ENCODE measurements at regions not wholly inside any gene's neighbourhood (a gene's known extent, or its start where the extent isn't known, plus 50 kb on each side); places are given as distances from the start of the nearest gene placed in this dataset.

DNA sequence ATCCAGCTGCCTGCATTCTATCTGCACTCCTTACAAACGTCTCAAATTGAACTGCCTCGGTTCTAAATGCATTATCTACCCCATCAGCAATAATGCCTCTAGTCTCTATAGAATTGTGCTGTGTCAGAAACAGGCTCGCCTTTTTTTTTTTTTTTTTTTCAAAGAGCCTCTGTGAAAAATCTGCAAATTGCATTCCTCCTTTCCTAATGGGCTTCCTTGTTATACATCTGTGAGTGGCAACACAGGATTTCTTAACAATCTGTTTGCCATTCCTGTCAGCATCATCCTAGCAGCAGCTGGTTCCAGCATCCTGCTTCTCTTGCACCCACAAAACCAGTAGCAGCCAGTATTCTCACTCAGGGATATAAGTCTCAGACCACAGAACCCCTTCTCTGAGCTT is 413.5 kb upstream of the SEMA3D start:
- Histone ChIP-seq H4K20me1 (ENCODE audit: control insufficient read depth, insufficient read depth, low read depth, low read length) (no peaks in the 10 kb centered on the region), H3K4me2 (ENCODE audit: low read length) (no peak overlapping the region), H3F3A (ENCODE audit: control insufficient read depth, insufficient read depth) (no peaks in the 10 kb centered on the region), H3K79me2 (ENCODE audit: control insufficient read depth, low read length) (no peaks in the 10 kb centered on the region), H3K9me3 (ENCODE audit: control insufficient read depth, insufficient read depth, low read length) (no peaks in the 10 kb centered on the region), H3K4me3 (ENCODE audit: low read length) (no peak overlapping the region), H3K9me2 (replicated peaks; ENCODE audit: control insufficient read depth, low read length) (0 out of 2 replicates have a peak, but pooled peaks cover 2% of the 10 kb centered on the region), H3K36me3 (ENCODE audit: control insufficient read depth, low read length) (no peaks in the 10 kb centered on the region), H3K4me1 (ENCODE audit: control insufficient read depth, low read length) (no peaks in the 10 kb centered on the region), H3K27ac (ENCODE audit: low read depth, low read length) (no peak overlapping the region), H3K27me3 (ENCODE audit: control insufficient read depth, low read length) (no peaks in the 10 kb centered on the region)
- TF ChIP-seq, protein P1, sequence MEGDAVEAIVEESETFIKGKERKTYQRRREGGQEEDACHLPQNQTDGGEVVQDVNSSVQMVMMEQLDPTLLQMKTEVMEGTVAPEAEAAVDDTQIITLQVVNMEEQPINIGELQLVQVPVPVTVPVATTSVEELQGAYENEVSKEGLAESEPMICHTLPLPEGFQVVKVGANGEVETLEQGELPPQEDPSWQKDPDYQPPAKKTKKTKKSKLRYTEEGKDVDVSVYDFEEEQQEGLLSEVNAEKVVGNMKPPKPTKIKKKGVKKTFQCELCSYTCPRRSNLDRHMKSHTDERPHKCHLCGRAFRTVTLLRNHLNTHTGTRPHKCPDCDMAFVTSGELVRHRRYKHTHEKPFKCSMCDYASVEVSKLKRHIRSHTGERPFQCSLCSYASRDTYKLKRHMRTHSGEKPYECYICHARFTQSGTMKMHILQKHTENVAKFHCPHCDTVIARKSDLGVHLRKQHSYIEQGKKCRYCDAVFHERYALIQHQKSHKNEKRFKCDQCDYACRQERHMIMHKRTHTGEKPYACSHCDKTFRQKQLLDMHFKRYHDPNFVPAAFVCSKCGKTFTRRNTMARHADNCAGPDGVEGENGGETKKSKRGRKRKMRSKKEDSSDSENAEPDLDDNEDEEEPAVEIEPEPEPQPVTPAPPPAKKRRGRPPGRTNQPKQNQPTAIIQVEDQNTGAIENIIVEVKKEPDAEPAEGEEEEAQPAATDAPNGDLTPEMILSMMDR (IDR thresholded peaks at IDR 0.05; ENCODE audit: low read depth, low read length, poor library complexity, severe bottlenecking): no peak
- TF ChIP-seq EZH2phosphoT487 (IDR thresholded peaks at IDR 0.05; ENCODE audit: borderline replicate concordance, low read length): no peak

GRCh38 chr7:85596827-85597226 is 410.0 kb upstream of the SEMA3D start:
- Histone ChIP-seq H3K9me2 (replicated peaks; ENCODE audit: control insufficient read depth, low read length) (no peaks in the 10 kb centered on the region; the same call in 1 of the 2 replicates), H3K36me3 (ENCODE audit: control insufficient read depth, low read length) (no peaks in the 10 kb centered on the region), H3K4me3 (ENCODE audit: low read length) (no peak overlapping the region), H4K20me1 (ENCODE audit: control insufficient read depth, insufficient read depth, low read depth, low read length) (no peaks in the 10 kb centered on the region), H3K4me1 (ENCODE audit: control insufficient read depth, low read length) (no peaks in the 10 kb centered on the region), H3K4me2 (ENCODE audit: low read length) (no peak overlapping the region), H3K79me2 (ENCODE audit: control insufficient read depth, low read length) (no peaks in the 10 kb centered on the region), H3F3A (ENCODE audit: control insufficient read depth, insufficient read depth) (no peaks in the 10 kb centered on the region), H3K9me3 (ENCODE audit: control insufficient read depth, insufficient read depth, low read length) (no peaks in the 10 kb centered on the region), H3K27ac (ENCODE audit: low read depth, low read length) (no peak overlapping the region), H3K27me3 (ENCODE audit: control insufficient read depth, low read length) (no peaks in the 10 kb centered on the region)
- TF ChIP-seq EZH2phosphoT487 (IDR thresholded peaks at IDR 0.05; ENCODE audit: borderline replicate concordance, low read length): no peak
- TF ChIP-seq, protein P1 (IDR thresholded peaks at IDR 0.05; ENCODE audit: low read depth, low read length, poor library complexity, severe bottlenecking): no peak

DNA sequence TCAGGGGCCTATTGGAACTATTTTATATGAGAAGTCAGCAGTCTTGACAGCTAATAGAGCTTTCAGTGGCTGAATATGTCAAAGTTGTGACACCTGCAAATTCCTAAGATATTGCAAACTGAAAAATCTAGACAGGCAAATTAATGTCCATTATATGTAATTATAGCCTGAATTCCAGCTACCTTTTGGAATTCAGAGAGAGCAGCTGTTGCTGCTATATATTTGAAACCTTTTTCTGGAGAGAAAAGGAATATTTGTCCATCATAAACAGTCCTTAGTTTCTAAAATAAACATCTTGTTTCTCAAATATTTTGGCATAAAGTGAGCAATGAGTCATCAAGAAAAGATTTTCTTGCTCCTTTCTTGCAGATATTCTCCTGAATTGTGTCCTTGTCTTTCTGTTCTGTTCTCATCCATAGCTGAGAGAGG is 408.9 kb upstream of the SEMA3D start:
- Histone ChIP-seq H3K4me3 (ENCODE audit: low read length) (no peak overlapping the region), H4K20me1 (ENCODE audit: control insufficient read depth, insufficient read depth, low read depth, low read length) (no peaks in the 10 kb centered on the region), H3K27me3 (ENCODE audit: control insufficient read depth, low read length) (no peaks in the 10 kb centered on the region), H3K4me1 (ENCODE audit: control insufficient read depth, low read length) (no peaks in the 10 kb centered on the region), H3K9me2 (replicated peaks; ENCODE audit: control insufficient read depth, low read length) (no peaks in the 10 kb centered on the region; the same call in 1 of the 2 replicates), H3K36me3 (ENCODE audit: control insufficient read depth, low read length) (no peaks in the 10 kb centered on the region), H3F3A (ENCODE audit: control insufficient read depth, insufficient read depth) (no peaks in the 10 kb centered on the region), H3K9me3 (ENCODE audit: control insufficient read depth, insufficient read depth, low read length) (no peaks in the 10 kb centered on the region), H3K79me2 (ENCODE audit: control insufficient read depth, low read length) (no peaks in the 10 kb centered on the region), H3K27ac (ENCODE audit: low read depth, low read length) (no peak overlapping the region), H3K4me2 (ENCODE audit: low read length) (no peak overlapping the region)
- TF ChIP-seq, protein P1 (IDR thresholded peaks at IDR 0.05; ENCODE audit: low read depth, low read length, poor library complexity, severe bottlenecking): no peak
- no peak for TF ChIP-seq EZH2phosphoT487 (IDR thresholded peaks at IDR 0.05; ENCODE audit: borderline replicate concordance, low read length)
